HepG2 (cell line): ENCODE measurements at regions not wholly inside any gene's neighbourhood (a gene's known extent, or its start where the extent isn't known, plus 50 kb on each side); places are given as distances from the start of the nearest gene placed in this dataset.
A peak's percentile ranks its signal among the peaks of the same experiment; 100 is the strongest.

Experiments used
- CHCHD3 ChIP-seq: sonication (generic); formaldehyde crosslinking; IDR thresholded peaks from 2 replicates; pipeline ENCODE4 v1.8.0; 2022; ENCODE audit warnings: mild to moderate bottlenecking, missing genetic modification reagents, moderate library complexity
- CSRNP2 ChIP-seq: sonication (generic); formaldehyde crosslinking; conservative IDR thresholded peaks from 2 replicates; pipeline ENCODE4 v1.8.0; 2022; ENCODE audit warnings: low read depth, missing genetic modification reagents
- ELF1 ChIP-seq: sonication (generic); formaldehyde crosslinking; IDR thresholded peaks from 2 replicates; pipeline ENCODE4 v1.4.0; 2020; ENCODE audit warnings: missing genetic modification reagents
- ELF3 ChIP-seq: IDR thresholded peaks from 2 replicates; pipeline ENCODE4 v1.6.1; 2016; ENCODE audit warnings: missing genetic modification reagents, missing compliant biosample characterization
- ETV6 ChIP-seq: sonication (generic); formaldehyde crosslinking; conservative IDR thresholded peaks from 2 replicates; pipeline ENCODE4 v1.4.0; 2020; ENCODE audit warnings: missing genetic modification reagents
- HES4 ChIP-seq: sonication (generic); formaldehyde crosslinking; IDR thresholded peaks from 2 replicates; pipeline ENCODE4 v1.9.0; 2021; ENCODE audit warnings: mild to moderate bottlenecking, missing genetic modification reagents, borderline replicate concordance
- HINFP ChIP-seq: sonication (generic); formaldehyde crosslinking; IDR thresholded peaks from 2 replicates; pipeline ENCODE4 v1.4.0; 2020; ENCODE audit warnings: low read depth, mild to moderate bottlenecking, missing genetic modification reagents
- IRF9 ChIP-seq: sonication (generic); formaldehyde crosslinking; IDR thresholded peaks from 2 replicates; pipeline ENCODE4 v1.8.0; 2022; ENCODE audit warnings: missing genetic modification reagents, mild to moderate bottlenecking, borderline replicate concordance
- NCOA1 ChIP-seq: sonication (generic); formaldehyde crosslinking; IDR thresholded peaks from 2 replicates; pipeline ENCODE4 v1.9.0; 2021; ENCODE audit warnings: missing genetic modification reagents
- NFRKB ChIP-seq: fragments of 450-650 bp; IDR thresholded peaks from 2 replicates; pipeline ENCODE4 v1.6.1; 2017
- NR2F2 ChIP-seq: IDR thresholded peaks from 2 replicates; pipeline ENCODE4 v1.6.1; 2012; ENCODE audit warnings: low read depth, inconsistent platforms, borderline replicate concordance
- TMF1 ChIP-seq: sonication (generic); formaldehyde crosslinking; IDR thresholded peaks from 2 replicates; pipeline ENCODE4 v1.8.1; 2022; ENCODE audit warnings: low read depth, missing genetic modification reagents
- ZBTB42 ChIP-seq: sonication (generic); formaldehyde crosslinking; IDR thresholded peaks from 2 replicates; pipeline ENCODE4 v1.5.0; 2020; ENCODE audit warnings: mild to moderate bottlenecking, missing genetic modification reagents
- ZFP1 ChIP-seq: IDR thresholded peaks from 2 replicates; pipeline ENCODE4 v1.6.1; 2016
- ZNF556 ChIP-seq: sonication (generic); formaldehyde crosslinking; IDR thresholded peaks from 2 replicates; pipeline ENCODE4 v1.4.0; 2020; ENCODE audit warnings: mild to moderate bottlenecking, missing genetic modification reagents, borderline replicate concordance
- ZNF572 ChIP-seq: sonication (generic); formaldehyde crosslinking; IDR thresholded peaks from 2 replicates; pipeline ENCODE4 v1.5.1; 2020; ENCODE audit warnings: mild to moderate bottlenecking, missing genetic modification reagents
- ZNF660 ChIP-seq: sonication (generic); formaldehyde crosslinking; IDR thresholded peaks from 2 replicates; pipeline ENCODE4 v1.5.1; 2020; ENCODE audit warnings: mild to moderate bottlenecking, low read depth, missing genetic modification reagents, borderline replicate concordance
- TF ChIP-seq, protein P1 (sequence below): IDR thresholded peaks from 2 replicates; pipeline ENCODE4 v1.6.1; 2012; ENCODE audit warnings: low read length, improper control_type of control experiment

DNA sequence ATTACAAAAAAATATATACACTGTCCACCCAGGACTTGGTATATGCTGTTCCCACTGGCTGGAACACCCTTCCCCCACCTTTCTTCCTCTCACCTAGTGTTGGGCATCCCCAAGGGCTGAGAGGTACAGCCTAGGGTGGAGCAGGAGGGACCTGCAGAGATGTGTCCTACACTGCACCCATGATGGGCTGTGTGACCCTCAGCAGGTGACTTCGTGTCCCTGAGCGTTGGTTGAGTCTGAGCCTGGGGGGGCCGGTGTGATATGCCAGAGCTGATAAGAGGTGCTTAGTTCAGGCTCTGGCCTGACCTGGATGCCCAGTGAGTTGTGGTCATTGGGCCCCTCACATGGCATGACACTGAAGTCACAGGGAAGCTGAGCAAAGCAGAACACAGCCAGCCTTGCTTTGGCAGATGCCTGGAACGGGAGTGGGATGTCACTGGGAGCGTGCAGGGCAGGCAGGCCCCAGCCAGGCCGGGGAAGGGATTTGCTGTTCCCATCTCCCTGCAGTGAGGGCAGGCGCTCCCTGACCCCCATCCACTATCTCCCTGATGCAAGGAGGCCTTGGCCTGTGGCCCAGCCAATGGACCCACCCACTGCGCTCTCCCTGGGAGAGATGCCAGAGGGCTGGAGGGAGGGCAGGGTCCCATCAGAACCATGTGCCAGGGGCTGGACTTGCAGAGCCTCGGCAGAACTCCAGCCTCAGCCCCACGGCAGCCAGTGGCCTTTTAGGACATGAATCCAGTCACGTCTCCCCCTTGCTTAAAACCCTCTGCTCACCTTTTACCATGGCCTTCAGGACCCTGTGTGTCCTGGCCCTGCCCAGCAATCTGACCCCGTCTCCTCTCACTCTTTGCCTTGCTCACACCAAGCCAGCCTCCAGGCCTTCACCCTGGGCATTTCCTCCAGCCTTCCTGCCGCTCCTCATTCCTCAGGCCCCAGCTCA, 138.9 kb downstream of the MN1 start (continued):
- TF ChIP-seq CSRNP2 (CRISPR knock-in tag), result no peak
- 0 out of 2 replicates have a peak, but pooled peaks have one; percentile 22 for TF ChIP-seq NR2F2
- no peak for TF ChIP-seq IRF9 (CRISPR knock-in tag)
- TF ChIP-seq HINFP (CRISPR knock-in tag), result no peak
- no peak for TF ChIP-seq ZNF660 (CRISPR knock-in tag)
- TF ChIP-seq, protein P1, sequence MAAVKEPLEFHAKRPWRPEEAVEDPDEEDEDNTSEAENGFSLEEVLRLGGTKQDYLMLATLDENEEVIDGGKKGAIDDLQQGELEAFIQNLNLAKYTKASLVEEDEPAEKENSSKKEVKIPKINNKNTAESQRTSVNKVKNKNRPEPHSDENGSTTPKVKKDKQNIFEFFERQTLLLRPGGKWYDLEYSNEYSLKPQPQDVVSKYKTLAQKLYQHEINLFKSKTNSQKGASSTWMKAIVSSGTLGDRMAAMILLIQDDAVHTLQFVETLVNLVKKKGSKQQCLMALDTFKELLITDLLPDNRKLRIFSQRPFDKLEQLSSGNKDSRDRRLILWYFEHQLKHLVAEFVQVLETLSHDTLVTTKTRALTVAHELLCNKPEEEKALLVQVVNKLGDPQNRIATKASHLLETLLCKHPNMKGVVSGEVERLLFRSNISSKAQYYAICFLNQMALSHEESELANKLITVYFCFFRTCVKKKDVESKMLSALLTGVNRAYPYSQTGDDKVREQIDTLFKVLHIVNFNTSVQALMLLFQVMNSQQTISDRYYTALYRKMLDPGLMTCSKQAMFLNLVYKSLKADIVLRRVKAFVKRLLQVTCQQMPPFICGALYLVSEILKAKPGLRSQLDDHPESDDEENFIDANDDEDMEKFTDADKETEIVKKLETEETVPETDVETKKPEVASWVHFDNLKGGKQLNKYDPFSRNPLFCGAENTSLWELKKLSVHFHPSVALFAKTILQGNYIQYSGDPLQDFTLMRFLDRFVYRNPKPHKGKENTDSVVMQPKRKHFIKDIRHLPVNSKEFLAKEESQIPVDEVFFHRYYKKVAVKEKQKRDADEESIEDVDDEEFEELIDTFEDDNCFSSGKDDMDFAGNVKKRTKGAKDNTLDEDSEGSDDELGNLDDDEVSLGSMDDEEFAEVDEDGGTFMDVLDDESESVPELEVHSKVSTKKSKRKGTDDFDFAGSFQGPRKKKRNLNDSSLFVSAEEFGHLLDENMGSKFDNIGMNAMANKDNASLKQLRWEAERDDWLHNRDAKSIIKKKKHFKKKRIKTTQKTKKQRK, result no peak
- TF ChIP-seq ELF1 (CRISPR knock-in tag), result no peak
- TF ChIP-seq ZNF556 (CRISPR knock-in tag), result no peak
- TF ChIP-seq NFRKB, result no peak
- no peak for TF ChIP-seq ZBTB42 (CRISPR knock-in tag)
- TF ChIP-seq TMF1 (CRISPR knock-in tag), result no peak
- no peak for TF ChIP-seq ELF3
- TF ChIP-seq HES4, result no peak
- TF ChIP-seq ZNF572 (CRISPR knock-in tag), result no peak
- TF ChIP-seq ZFP1 (CRISPR knock-in tag), result no peak
- TF ChIP-seq NCOA1 (CRISPR knock-in tag), result peak; percentile 27; the same call in 1 of the 2 replicates
- no peak for TF ChIP-seq ETV6 (CRISPR knock-in tag)
- no peak for TF ChIP-seq CHCHD3 (CRISPR knock-in tag)
